Gastrocnemius medialis (tissue), 4 donors: ENCODE measurements at regions not wholly inside any gene's neighbourhood (a gene's known extent, or its start where the extent isn't known, plus 50 kb on each side); places are given as distances from the start of the nearest gene placed in this dataset.

Experiments used
- ATAC-seq, 2 donors: fragments of 150-250 bp; one replicate each; pipeline ENCODE4 v1.9.1; 2016
- DNase-seq, 2 donors: peaks; one replicate each; pipeline ENCODE4 v3.0.0-alpha.2; 2019
- H3K27ac ChIP-seq, 4 donors: fragments of 200-600 bp; sonication (generic); 1 replicate in 1 of 4; 2 replicates in 3 of 4; pipeline ENCODE4 v1.5.1; 2016 to 2018; ENCODE audit warnings: mild to moderate bottlenecking in 2 of 4, moderate library complexity in 1 of 4
- H3K27me3 ChIP-seq, 3 donors: fragments of 200-600 bp; sonication (generic) in 2 of 3; 1 replicate in 1 of 3; 2 replicates in 2 of 3; pipeline versions ENCODE4 v1.5.1 to v1.6.0; 2016 to 2019; ENCODE audit warnings: mild to moderate bottlenecking in 1 of 3, moderate library complexity in 1 of 3
- H3K36me3 ChIP-seq, 2 donors: fragments of 200-600 bp; sonication (generic) in 1 of 2; one replicate each; pipeline ENCODE4 v1.5.1; 2017 to 2018
- H3K4me1 ChIP-seq, 2 donors: fragments of 200-600 bp; sonication (generic) in 1 of 2; one replicate each; pipeline ENCODE4 v1.5.1; 2016 to 2017; ENCODE audit warnings: mild to moderate bottlenecking in 2 of 2
- H3K4me3 ChIP-seq, 4 donors: fragments of 200-600 bp; sonication (generic) in 3 of 4; 1 replicate in 1 of 4; 2 replicates in 3 of 4; pipeline ENCODE4 v1.5.1; 2016 to 2019; ENCODE audit warnings: mild to moderate bottlenecking in 2 of 4
- H3K9me3 ChIP-seq, 3 donors: fragments of 200-600 bp; sonication (generic) in 2 of 3; 1 replicate in 1 of 3; 2 replicates in 2 of 3; pipeline ENCODE4 v1.5.1; 2016 to 2019
- CTCF ChIP-seq, 5 experiments: fragments of 450-650 bp in 3 of 5; fragments of 200-600 bp in 2 of 5; sonication (generic) in 2 of 5; IDR thresholded peaks in 4 of 5; conservative IDR thresholded peaks in 1 of 5; 1 replicate in 4 of 5; 2 replicates in 1 of 5; pipeline ENCODE4 v1.5.1; 2016 to 2019; ENCODE audit warnings: antibody characterized with exemption in 5 of 5, mild to moderate bottlenecking in 3 of 5, moderate library complexity in 3 of 5
- POLR2A ChIP-seq, 2 donors: fragments of 450-650 bp; IDR thresholded peaks; one replicate each; pipeline ENCODE4 v1.6.1; 2017; ENCODE audit warnings: antibody characterized with exemption in 2 of 2, mild to moderate bottlenecking in 2 of 2, moderate library complexity in 2 of 2
- in situ Hi-C, 4 donors: fragments of 200-750 bp; cut with MboI; loops; one replicate each; pipeline versions ENCODE4 v1.15.0 to v1.8.0; 2017; ENCODE audit warnings: low sequenced_read_pairs in 4 of 4
- intact Hi-C: fragments of 100-400 bp; cut with DNase I; formaldehyde crosslinking; loops from one replicate; pipeline ENCODE4 v1.15.1; 2023; ENCODE audit warnings: low total_unique reads

GRCh38 chr13:50535050-50535449 is 308.4 kb downstream of the DLEU7 start:
- DNase-seq (no peak), ATAC-seq (no peak)
- in situ Hi-C loops, result loop anchor here in 2 of 4 donors (5.0 to 25.0 kb wide), 3 partner anchors 148 to 553 kb away; no protein-coding TSS in a partner anchor

GRCh38 chr13:50537029-50537428 is 306.5 kb downstream of the DLEU7 start:
- H3K4me1 ChIP-seq, result no peaks in the 10 kb centered on the region
- no peaks in the 10 kb centered on the region for H3K27me3 ChIP-seq
- H3K36me3 ChIP-seq, result no peaks in the 10 kb centered on the region
- TF ChIP-seq CTCF (IDR thresholded peaks at IDR 0.05 in 4 of 5, conservative IDR thresholded peaks at IDR 0.05 in 1 of 5), result no peak
- TF ChIP-seq POLR2A (IDR thresholded peaks at IDR 0.05), result no peak
- DNase-seq (no peak), ATAC-seq (no peak)
- H3K4me3 ChIP-seq, result no peak overlapping the region
- intact Hi-C loops (loop anchor here (10.0 kb wide), 1 partner anchor 268 kb away; no protein-coding TSS in a partner anchor), in situ Hi-C loops (loop anchor here in 2 of 4 donors (5.0 to 25.0 kb wide), 3 partner anchors 150 to 555 kb away; no protein-coding TSS in a partner anchor)
- no peak overlapping the region for H3K27ac ChIP-seq
- peaks cover 0 to 11% (median 0%) of the 10 kb centered on the region in 3 donors for H3K9me3 ChIP-seq

More at GRCh38 chr13:50535050-50535449, 308.4 kb downstream of the DLEU7 start:
- peaks cover 12 to 15% of the 10 kb centered on the region in 2 donors for H3K4me1 ChIP-seq
- intact Hi-C loops, result loop anchor here (10.0 kb wide), 1 partner anchor 270 kb away; no protein-coding TSS in a partner anchor
- H3K4me3 ChIP-seq, result no peak overlapping the region
- H3K27me3 ChIP-seq, result no peaks in the 10 kb centered on the region
- H3K36me3 ChIP-seq, result no peaks in the 10 kb centered on the region
- TF ChIP-seq CTCF (IDR thresholded peaks at IDR 0.05 in 4 of 5, conservative IDR thresholded peaks at IDR 0.05 in 1 of 5), result no peak
- no peak for TF ChIP-seq POLR2A (IDR thresholded peaks at IDR 0.05)
- H3K27ac ChIP-seq, result no peak overlapping the region
- H3K9me3 ChIP-seq, result peaks cover 0 to 11% (median 0%) of the 10 kb centered on the region in 3 donors

- H3K4me3 ChIP-seq, result no peak overlapping the region
- in situ Hi-C loops (loop anchor here in 2 of 4 donors (5.0 to 25.0 kb wide), 3 partner anchors 153 to 558 kb away; no protein-coding TSS in a partner anchor), intact Hi-C loops (loop anchor here (10.0 kb wide), 1 partner anchor 265 kb away; no protein-coding TSS in a partner anchor)
- peaks cover 7 to 13% of the 10 kb centered on the region in 2 donors for H3K4me1 ChIP-seq
- DNase-seq (no peak), ATAC-seq (no peak)
- H3K9me3 ChIP-seq, result peaks cover 0 to 4% (median 0%) of the 10 kb centered on the region in 3 donors
- no peaks in the 10 kb centered on the region for H3K27me3 ChIP-seq
- TF ChIP-seq POLR2A (IDR thresholded peaks at IDR 0.05) (no peak), CTCF (IDR thresholded peaks at IDR 0.05 in 4 of 5, conservative IDR thresholded peaks at IDR 0.05 in 1 of 5) (no peak)
- H3K27ac ChIP-seq, result no peak overlapping the region
- no peaks in the 10 kb centered on the region for H3K36me3 ChIP-seq
Measured at GRCh38 chr13:50539791-50540530, 303.5 kb downstream of the DLEU7 start.

GRCh38 chr13:50543141-50543540 is 300.4 kb downstream of the DLEU7 start:
- TF ChIP-seq POLR2A (IDR thresholded peaks at IDR 0.05) (no peak), CTCF (IDR thresholded peaks at IDR 0.05 in 4 of 5, conservative IDR thresholded peaks at IDR 0.05 in 1 of 5) (no peak)
- in situ Hi-C loops, result loop anchor here in 2 of 4 donors (25.0 kb wide), 2 partner anchors 156 to 456 kb away; no protein-coding TSS in a partner anchor
- ATAC-seq (no peak), DNase-seq (no peak)
- no peaks in the 10 kb centered on the region for H3K36me3 ChIP-seq
- intact Hi-C loops, result no loop called here
- no peak overlapping the region for H3K27ac ChIP-seq
- H3K9me3 ChIP-seq, result no peaks in the 10 kb centered on the region
- H3K4me3 ChIP-seq, result no peak overlapping the region
- H3K27me3 ChIP-seq, result no peaks in the 10 kb centered on the region
- H3K4me1 ChIP-seq, result peaks cover 7 to 13% of the 10 kb centered on the region in 2 donors
